ENCODE measurements at regions not wholly inside any gene's neighbourhood (a gene's known extent, or its start where the extent isn't known, plus 50 kb on each side); places are given as distances from the start of the nearest gene placed in this dataset.
"Not testable (repeated sequence)": the region's sequence is repeated elsewhere in the genome, so short reads cannot be mapped to it uniquely, and the experiment has no call there.

DNA sequence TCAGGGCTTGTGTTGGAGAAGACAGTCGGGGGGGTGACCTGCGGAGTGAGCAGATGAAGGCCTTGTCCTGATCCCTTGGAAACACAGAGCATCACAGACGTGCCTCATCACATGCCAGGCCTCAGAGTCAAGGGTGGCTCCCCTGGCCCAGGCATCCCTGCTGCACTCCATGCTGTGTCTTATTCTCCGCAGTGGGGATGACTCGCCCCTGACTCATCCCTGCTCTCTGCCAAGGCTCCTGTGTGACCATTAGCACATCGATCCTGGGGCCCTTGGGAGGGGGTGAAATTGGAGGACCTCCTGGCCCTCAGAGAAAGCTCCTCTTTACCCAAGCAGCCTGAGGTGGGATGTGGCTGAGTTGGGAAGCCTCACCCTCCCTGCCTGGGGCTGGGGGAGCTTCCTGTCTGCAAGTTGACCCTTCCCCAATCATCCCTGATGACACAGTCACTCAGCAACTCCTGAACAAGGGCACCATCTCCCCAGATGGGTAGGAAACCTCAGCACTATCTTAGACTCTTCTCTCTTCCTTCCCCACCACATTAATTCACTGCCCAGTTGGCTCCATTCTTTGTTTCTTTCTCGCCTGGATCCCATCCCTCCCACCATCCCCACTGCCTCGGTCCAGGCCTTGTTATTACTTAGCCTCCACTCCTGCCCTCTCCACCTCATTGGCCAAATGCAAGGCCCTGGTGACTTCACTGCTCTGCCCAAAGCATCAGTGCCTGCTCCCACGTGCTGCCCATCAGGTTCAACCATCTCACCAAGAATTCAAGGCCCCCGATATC lies 74.6 kb downstream of the CAMK2N1 start:
- peak; percentile 30 for DNase-seq
- Mint-ChIP-seq H3K9me3 (no peaks in the 10 kb centered on the region), H3K27ac (no peak overlapping the region), H3K4me3 (no peak overlapping the region), H3K4me1 (peaks cover 1% of the 10 kb centered on the region), H3K36me3 (ENCODE audit: low read depth) (no peaks in the 10 kb centered on the region), H3K27me3 (peaks cover 15% of the 10 kb centered on the region)
- peak; percentile 76 for ATAC-seq

DNA sequence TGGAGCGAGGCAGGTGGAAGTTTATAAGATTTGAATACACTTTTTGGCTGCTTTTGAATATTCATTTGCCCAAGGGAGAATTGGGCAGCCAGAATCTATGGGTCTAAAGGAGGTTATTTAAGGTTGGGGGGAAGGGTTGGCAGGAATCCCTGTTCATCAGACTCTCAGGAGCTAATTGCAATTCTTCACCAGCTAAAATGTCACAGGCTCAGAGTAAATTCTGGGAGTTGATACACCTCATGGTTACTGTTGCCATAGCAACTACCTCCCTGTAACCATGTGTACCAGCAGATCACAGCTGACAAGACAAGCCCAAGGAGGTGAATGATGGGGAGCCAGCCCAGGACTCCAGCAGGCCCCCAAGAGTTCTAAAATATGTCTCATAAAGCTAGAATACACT lies 75.5 kb downstream of the CAMK2N1 start:
- Mint-ChIP-seq H3K4me1 (peaks cover 1% of the 10 kb centered on the region), H3K4me3 (no peak overlapping the region), H3K27me3 (peaks cover 18% of the 10 kb centered on the region), H3K27ac (no peak overlapping the region), H3K36me3 (ENCODE audit: low read depth) (no peaks in the 10 kb centered on the region), H3K9me3 (no peaks in the 10 kb centered on the region)
- no peak for ATAC-seq
- no peak for DNase-seq

GRCh38 chr1:20409971-20410370 lies 76.0 kb downstream of the CAMK2N1 start:
- peaks cover 22% of the 10 kb centered on the region for H3K27me3 Mint-ChIP-seq
- H3K4me1 Mint-ChIP-seq, result peaks cover 1% of the 10 kb centered on the region
- no peak overlapping the region for H3K4me3 Mint-ChIP-seq
- ATAC-seq (no peak), DNase-seq (no peak)
- H3K27ac Mint-ChIP-seq, result no peak overlapping the region
- H3K9me3 Mint-ChIP-seq, result no peaks in the 10 kb centered on the region
- H3K36me3 Mint-ChIP-seq (ENCODE audit: low read depth), result no peaks in the 10 kb centered on the region

GRCh38 chr1:20409012-20409411 lies 77.0 kb downstream of the CAMK2N1 start:
- Mint-ChIP-seq H3K36me3 (ENCODE audit: low read depth) (no peaks in the 10 kb centered on the region), H3K27me3 (peaks cover 28% of the 10 kb centered on the region), H3K27ac (no peak overlapping the region), H3K4me1 (peaks cover 1% of the 10 kb centered on the region), H3K9me3 (no peaks in the 10 kb centered on the region), H3K4me3 (no peak overlapping the region)
- DNase-seq (no peak), ATAC-seq (no peak)

- not testable (repeated sequence) for DNase-seq; H3K27ac Mint-ChIP-seq; H3K4me1 Mint-ChIP-seq; ATAC-seq; H3K9me3 Mint-ChIP-seq; H3K36me3 Mint-ChIP-seq (ENCODE audit: low read depth); H3K4me3 Mint-ChIP-seq
- H3K27me3 Mint-ChIP-seq, result peaks cover 31% of the 10 kb centered on the region
These were observed 77.8 kb downstream of the CAMK2N1 start for GRCh38 chr1:20408133-20408650.

DNA sequence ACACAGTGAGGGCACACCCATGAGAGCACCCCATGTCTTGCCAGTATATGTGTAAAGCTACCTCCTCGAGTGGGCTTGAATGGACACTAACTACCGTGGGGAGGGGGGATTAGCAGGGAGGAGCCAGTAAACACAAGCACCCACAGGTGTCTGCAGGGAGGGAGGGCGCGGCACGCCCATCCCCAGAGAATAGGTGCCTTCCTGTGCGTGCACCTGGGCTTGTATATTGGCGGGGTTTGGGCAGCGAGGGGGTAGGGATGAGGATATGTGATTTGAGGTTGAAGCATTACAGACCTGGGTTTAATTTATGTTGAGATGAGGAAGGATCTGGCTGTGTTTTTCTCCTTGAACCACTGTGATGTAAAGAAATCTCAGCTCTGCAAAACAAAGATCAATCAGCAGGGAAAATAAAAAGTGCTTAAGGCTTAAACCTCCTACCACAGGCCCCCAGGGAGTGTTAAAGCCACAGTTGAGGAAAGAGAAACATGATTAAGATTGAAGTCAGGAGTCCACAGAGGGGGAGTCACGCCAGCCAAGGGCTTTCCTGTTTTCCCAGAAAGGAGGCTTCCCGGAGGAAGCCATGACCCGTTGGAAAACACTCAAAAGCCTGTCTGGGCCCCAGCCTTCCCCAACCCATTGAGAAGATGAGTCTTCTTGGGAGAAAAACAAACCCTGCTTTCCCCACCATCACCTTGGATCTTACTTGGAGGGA lies 80.0 kb downstream of the CAMK2N1 start:
- no peak overlapping the region for H3K27ac Mint-ChIP-seq

GRCh38 chr1:20405051-20405754 lies 80.8 kb downstream of the CAMK2N1 start:
- H3K27me3 Mint-ChIP-seq, result peaks cover 44% of the 10 kb centered on the region
- DNase-seq, result no peak
- no peaks in the 10 kb centered on the region for H3K9me3 Mint-ChIP-seq
- H3K4me3 Mint-ChIP-seq, result no peak overlapping the region
- no peak for ATAC-seq
- no peaks in the 10 kb centered on the region for H3K36me3 Mint-ChIP-seq (ENCODE audit: low read depth)
- H3K4me1 Mint-ChIP-seq, result no peaks in the 10 kb centered on the region
- no peak overlapping the region for H3K27ac Mint-ChIP-seq

More for the DNA sequence above, 80.0 kb downstream of the CAMK2N1 start:
- H3K4me1 Mint-ChIP-seq, result peaks cover under 1% of the 10 kb centered on the region
- no peak for DNase-seq
- H3K9me3 Mint-ChIP-seq, result no peaks in the 10 kb centered on the region
- H3K4me3 Mint-ChIP-seq, result no peak overlapping the region
- no peaks in the 10 kb centered on the region for H3K36me3 Mint-ChIP-seq (ENCODE audit: low read depth)
- ATAC-seq, result no peak
- peaks cover 44% of the 10 kb centered on the region for H3K27me3 Mint-ChIP-seq
